HG03520 (cell line): ENCODE measurements at regions not wholly inside any gene's neighbourhood (a gene's known extent, or its start where the extent isn't known, plus 50 kb on each side); places are given as distances from the start of the nearest gene placed in this dataset.

Experiments
- ATAC-seq: cut with Tn5 transposase; IDR thresholded peaks from one replicate; pipeline ENCODE4 v1.9.1; 2021; ENCODE audit warnings: mild to moderate bottlenecking, moderate library complexity; ENCODE audit not compliant: unreplicated experiment

DNA sequence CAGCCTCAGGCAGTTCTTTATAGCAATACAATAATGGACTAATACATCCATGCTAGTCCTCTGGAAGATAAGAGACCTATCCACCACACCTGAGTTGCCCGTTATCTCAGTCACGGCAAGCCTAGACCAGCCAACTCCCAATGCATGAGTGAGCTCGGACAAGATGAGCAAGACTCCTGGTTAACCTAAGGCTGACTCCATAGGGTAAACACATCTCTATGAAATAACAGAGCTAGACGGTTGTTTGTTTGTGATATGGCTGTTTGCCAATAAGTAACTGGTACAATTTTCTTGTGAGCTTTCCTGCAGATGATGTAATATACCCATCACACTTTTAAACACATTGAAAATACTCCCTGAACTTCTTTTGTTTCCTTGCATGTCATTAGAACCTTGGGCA is 70.6 kb upstream of the PHACTR1 start:
- ATAC-seq, result no peak

DNA sequence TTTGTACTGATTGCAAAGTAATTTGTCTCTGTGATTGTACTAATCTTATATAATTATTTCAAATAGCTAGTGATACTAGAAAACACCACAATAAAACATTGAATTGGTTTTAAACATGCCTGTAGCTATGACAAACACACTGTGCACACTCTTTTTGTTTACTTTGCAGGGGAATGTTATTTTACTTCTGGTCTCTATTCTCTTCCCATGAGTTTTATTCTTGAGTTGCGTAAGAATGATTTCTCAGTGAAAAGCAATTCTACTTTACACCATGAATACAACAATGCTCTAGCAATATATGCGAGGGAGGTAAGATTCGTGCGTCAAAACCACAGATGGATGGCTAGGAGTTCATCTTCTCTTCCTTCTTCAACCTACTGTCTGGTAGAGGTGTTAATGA is 68.4 kb upstream of the PHACTR1 start:
- ATAC-seq, result no peak

GRCh38 chr6:12649325-12649724 is 67.2 kb upstream of the PHACTR1 start:
- no peak for ATAC-seq

- ATAC-seq, result no peak
These were observed 63.1 kb upstream of the PHACTR1 start for GRCh38 chr6:12653486-12653885.

DNA sequence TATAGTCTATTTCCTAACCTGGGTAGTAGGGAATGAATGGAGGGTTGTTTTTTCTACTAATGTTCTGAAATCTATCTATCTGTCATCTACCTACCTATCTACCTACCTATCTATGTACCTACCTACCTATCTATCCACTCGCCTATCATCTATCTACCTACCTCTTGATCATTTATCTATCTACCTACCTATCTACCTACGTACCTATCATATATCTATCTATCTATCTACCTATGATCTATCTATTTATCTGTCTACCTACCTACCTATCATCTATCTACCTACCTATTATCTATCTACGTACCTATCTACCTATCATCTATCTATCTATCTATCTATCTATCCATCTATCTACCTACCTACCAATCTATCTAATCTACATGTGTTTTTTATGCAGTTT is 62.5 kb upstream of the PHACTR1 start:
- ATAC-seq, result no peak

- no peak for ATAC-seq
These were observed 62.1 kb upstream of the PHACTR1 start for GRCh38 chr6:12654514-12654913.

DNA sequence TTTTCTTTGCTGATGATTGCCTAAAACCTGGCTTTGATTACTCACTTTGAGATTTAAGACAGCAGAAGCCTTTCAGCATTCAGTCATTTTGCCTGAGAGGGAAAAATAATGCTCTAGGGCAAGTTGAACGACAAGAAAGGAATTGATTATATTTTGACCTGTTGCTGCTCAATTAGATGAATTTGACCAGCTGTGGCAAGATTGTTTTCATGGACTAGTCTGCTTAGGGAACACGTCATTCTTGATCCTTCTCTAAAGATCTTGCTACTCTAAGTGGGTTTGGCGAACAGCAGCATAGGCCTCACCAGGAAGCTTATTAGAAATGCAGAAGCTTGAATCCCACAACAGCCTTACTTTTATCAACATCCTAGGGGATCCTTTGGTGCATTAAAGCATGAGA is 59.7 kb upstream of the PHACTR1 start:
- ATAC-seq, result no peak

- ATAC-seq, result no peak
These were observed 58.7 kb upstream of the PHACTR1 start for GRCh38 chr6:12657884-12658283.

DNA sequence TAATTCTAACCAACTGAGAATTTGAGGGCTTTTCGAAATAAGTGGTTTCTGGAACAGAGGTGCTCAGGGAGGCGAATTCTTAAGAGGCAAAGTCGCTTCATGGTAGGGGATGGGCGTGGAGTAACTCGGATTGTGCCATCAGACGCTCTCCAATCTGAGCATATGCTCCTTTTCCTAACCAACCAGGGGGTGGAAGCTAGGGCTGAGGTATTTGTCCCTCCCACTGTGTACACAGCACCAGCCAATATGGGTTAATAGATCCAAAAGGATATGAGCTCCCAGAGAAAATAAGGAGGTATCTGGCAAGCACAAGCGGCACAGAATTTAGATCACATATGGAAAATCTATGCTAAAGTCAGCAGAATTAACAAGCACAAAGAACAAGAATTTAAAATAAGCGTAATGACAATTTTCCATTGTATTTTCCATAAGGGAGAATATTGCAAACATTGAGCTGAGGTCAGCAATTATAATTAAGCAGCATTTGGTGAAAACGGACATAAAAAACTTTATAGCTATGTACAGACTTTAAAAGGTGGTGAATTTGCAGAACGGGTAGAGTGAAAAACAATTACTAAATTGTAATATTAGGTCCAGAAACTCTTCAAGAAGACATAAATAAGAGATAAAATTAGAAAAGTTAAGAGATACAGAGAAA is 55.0 kb upstream of the PHACTR1 start:
- no peak for ATAC-seq
